Neural cell (in vitro differentiated cells): ENCODE measurements at regions not wholly inside any gene's neighbourhood (a gene's known extent, or its start where the extent isn't known, plus 50 kb on each side); places are given as distances from the start of the nearest gene placed in this dataset.

ENCODE experiments used
- H2AFZ ChIP-seq: fragments of 200-600, 300-800 bp; sonication (generic), shearing (Covaris generic); 2 replicates; pipeline ENCODE4 v1.6.0; 2014; ENCODE audit warnings: low read depth, mild to moderate bottlenecking, antibody characterized with exemption, low read length, moderate library complexity
- H3F3A ChIP-seq: fragments of 200-600 bp; shearing (Covaris generic); 2 replicates; pipeline ENCODE4 v1.6.1; 2016; ENCODE audit warnings: mild to moderate bottlenecking, moderate library complexity, mixed read lengths, antibody characterized with exemption, low read length; ENCODE audit not compliant: insufficient read depth, poor library complexity, severe bottlenecking
- H3K27ac ChIP-seq: fragments of 200-600, 300-800 bp; sonication (generic), shearing (Covaris generic); 2 replicates; pipeline ENCODE4 v1.5.1; 2014; ENCODE audit warnings: mild to moderate bottlenecking, low read length, moderate library complexity
- H3K27me3 ChIP-seq: fragments of 300-800, 200-600 bp; sonication (generic), shearing (Covaris generic); 2 replicates; pipeline ENCODE4 v1.6.0; 2014; ENCODE audit warnings: mild to moderate bottlenecking, low read depth, low read length, moderate library complexity; ENCODE audit not compliant: insufficient read depth
- H3K36me3 ChIP-seq: fragments of 300-800, 200-600 bp; sonication (generic), shearing (Covaris generic); 2 replicates; pipeline ENCODE4 v1.5.1; 2014; ENCODE audit warnings: mild to moderate bottlenecking, antibody characterized with exemption, low read length, moderate library complexity; ENCODE audit not compliant: insufficient read depth
- H3K4me2 ChIP-seq: fragments of 300-800, 200-600 bp; sonication (generic), shearing (Covaris generic); 2 replicates; pipeline ENCODE4 v1.6.0; 2014; ENCODE audit warnings: mild to moderate bottlenecking, low read length
- H3K4me3 ChIP-seq: fragments of 300-800, 200-600 bp; sonication (generic), shearing (Covaris generic); 2 replicates; pipeline ENCODE4 v1.5.1; 2014; ENCODE audit warnings: mild to moderate bottlenecking, low read length, moderate library complexity
- H3K79me2 ChIP-seq: fragments of 200-600 bp; shearing (Covaris generic); replicated peaks from 2 replicates; pipeline ENCODE4 v1.6.0; 2014; ENCODE audit warnings: mild to moderate bottlenecking, low read length, moderate library complexity; ENCODE audit not compliant: insufficient read depth
- H3K9ac ChIP-seq: fragments of 300-800, 200-600 bp; sonication (generic), shearing (Covaris generic); 2 replicates; pipeline ENCODE4 v1.6.1; 2016; ENCODE audit warnings: mild to moderate bottlenecking, low read length, mixed read lengths
- H3K9me2 ChIP-seq: fragments of 200-600 bp; shearing (Covaris generic); 2 replicates; pipeline ENCODE4 v1.6.1; 2016; ENCODE audit warnings: mild to moderate bottlenecking, low read length, mixed read lengths; ENCODE audit not compliant: insufficient read depth
- H3K9me3 ChIP-seq: fragments of 200-600, 300-800 bp; sonication (generic), shearing (Covaris generic); 2 replicates; pipeline ENCODE4 v1.6.1; 2016; ENCODE audit warnings: mild to moderate bottlenecking, mixed run types, low read length, moderate library complexity, mixed read lengths
- H4K20me1 ChIP-seq: fragments of 200-600 bp; shearing (Covaris generic); 2 replicates; pipeline ENCODE4 v1.6.1; 2016; ENCODE audit warnings: mild to moderate bottlenecking, mixed run types; ENCODE audit not compliant: insufficient read depth
- CTCF ChIP-seq: fragments of 450-650 bp; IDR thresholded peaks from 2 replicates; pipeline ENCODE4 v1.5.1; 2014; ENCODE audit warnings: antibody characterized with exemption, mild to moderate bottlenecking, moderate library complexity; ENCODE audit not compliant: poor library complexity, severe bottlenecking
- EP300 ChIP-seq: fragments of 450-650 bp; conservative IDR thresholded peaks from 2 replicates; pipeline ENCODE4 v1.6.1; 2014; ENCODE audit warnings: antibody characterized with exemption, mild to moderate bottlenecking, moderate library complexity; ENCODE audit not compliant: poor library complexity, severe bottlenecking
- EZH2 ChIP-seq: fragments of 200-600, 300-800 bp; shearing (Covaris generic), sonication (generic); IDR thresholded peaks from 2 replicates; pipeline ENCODE4 v1.6.1; 2014; ENCODE audit warnings: antibody characterized with exemption, low read length, borderline replicate concordance, mild to moderate bottlenecking; ENCODE audit not compliant: insufficient read depth, poor library complexity, severe bottlenecking
- MXI1 ChIP-seq: fragments of 450-650 bp; conservative IDR thresholded peaks from 2 replicates; pipeline ENCODE4 v1.6.1; 2014; ENCODE audit warnings: antibody characterized with exemption, mild to moderate bottlenecking; ENCODE audit not compliant: poor library complexity, severe bottlenecking
- POLR2AphosphoS5 ChIP-seq: IDR thresholded peaks from 2 replicates; pipeline ENCODE4 v1.6.1; 2012
- RAD21 ChIP-seq: fragments of 450-650 bp; conservative IDR thresholded peaks from 2 replicates; pipeline ENCODE4 v1.6.1; 2014; ENCODE audit warnings: antibody characterized with exemption, mild to moderate bottlenecking, moderate library complexity
- REST ChIP-seq: IDR thresholded peaks from 2 replicates; pipeline ENCODE4 v1.6.1; 2012; ENCODE audit warnings: borderline replicate concordance
- SMC3 ChIP-seq: fragments of 450-650 bp; conservative IDR thresholded peaks from 2 replicates; pipeline ENCODE4 v1.6.1; 2014; ENCODE audit warnings: antibody characterized with exemption, mild to moderate bottlenecking, moderate library complexity; ENCODE audit not compliant: poor library complexity
- TAF1 ChIP-seq: IDR thresholded peaks from 2 replicates; pipeline ENCODE4 v1.6.1; 2012; ENCODE audit warnings: low read depth

- H3K36me3 ChIP-seq: no peaks in the 10 kb centered on the region
Observed at GRCh38 chr4:174056959-174057358, 226.5 kb downstream of the FBXO8 start.

GRCh38 chr4:174055344-174055743, 228.1 kb downstream of the FBXO8 start:
- no peaks in the 10 kb centered on the region for H3K79me2 ChIP-seq
- H3K9ac ChIP-seq: no peak overlapping the region
- H3K9me3 ChIP-seq: no peaks in the 10 kb centered on the region
- H3K27me3 ChIP-seq: no peaks in the 10 kb centered on the region
- H3F3A ChIP-seq: no peaks in the 10 kb centered on the region
- H3K4me3 ChIP-seq: no peak overlapping the region
- no peak overlapping the region for H3K4me2 ChIP-seq
- no peak overlapping the region for H3K27ac ChIP-seq
- H3K9me2 ChIP-seq: no peaks in the 10 kb centered on the region
- no peaks in the 10 kb centered on the region for H3K36me3 ChIP-seq
- H2AFZ ChIP-seq: no peak overlapping the region
- no peaks in the 10 kb centered on the region for H4K20me1 ChIP-seq
- no peak for TF ChIP-seq RAD21
- TF ChIP-seq TAF1: no peak
- no peak for TF ChIP-seq MXI1
- no peak for TF ChIP-seq POLR2AphosphoS5
- no peak for TF ChIP-seq SMC3
- no peak for TF ChIP-seq EP300
- TF ChIP-seq EZH2: no peak
- no peak for TF ChIP-seq CTCF

More at GRCh38 chr4:174056959-174057358, 226.5 kb downstream of the FBXO8 start:
- H3K79me2 ChIP-seq: no peaks in the 10 kb centered on the region
- H3F3A ChIP-seq: no peaks in the 10 kb centered on the region
- no peak overlapping the region for H2AFZ ChIP-seq
- H3K9me2 ChIP-seq: no peaks in the 10 kb centered on the region
- TF ChIP-seq EP300: no peak
- no peak for TF ChIP-seq TAF1
- no peak for TF ChIP-seq POLR2AphosphoS5
- TF ChIP-seq MXI1: no peak
- no peak for TF ChIP-seq EZH2
- no peak for TF ChIP-seq RAD21
- TF ChIP-seq REST: no peak
- no peak for TF ChIP-seq CTCF
- no peak for TF ChIP-seq SMC3
- H3K9ac ChIP-seq: no peak overlapping the region
- no peaks in the 10 kb centered on the region for H3K9me3 ChIP-seq
- no peak overlapping the region for H3K27ac ChIP-seq
- H3K4me2 ChIP-seq: no peak overlapping the region
- no peaks in the 10 kb centered on the region for H4K20me1 ChIP-seq
- no peak overlapping the region for H3K4me3 ChIP-seq
- no peaks in the 10 kb centered on the region for H3K27me3 ChIP-seq
